ENCODE measurements at regions not wholly inside any gene's neighbourhood (a gene's known extent, or its start where the extent isn't known, plus 50 kb on each side); places are given as distances from the start of the nearest gene placed in this dataset.

DNA sequence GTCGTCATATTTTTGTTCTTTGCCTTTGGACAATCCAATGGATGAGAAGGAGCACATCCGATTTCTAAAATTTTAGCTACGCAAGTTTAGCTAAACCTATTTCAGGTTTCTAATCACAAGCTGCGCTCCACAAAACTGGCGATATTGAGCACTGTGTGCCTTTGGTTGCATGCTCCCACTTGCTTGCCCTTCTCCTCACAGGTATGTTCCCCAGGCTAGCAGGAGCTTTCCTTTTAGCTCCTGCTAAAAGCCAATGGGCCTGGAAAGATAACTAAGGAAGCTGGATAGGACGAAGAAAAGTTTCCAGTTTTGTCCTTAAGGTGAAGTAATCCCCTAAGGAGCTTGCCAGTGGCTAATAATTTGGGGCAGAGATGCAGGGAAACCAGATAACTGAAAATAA is 975.2 kb downstream of the FSTL5 start:
- no peak overlapping the region for H2AK9ac ChIP-seq (replicated peaks; ENCODE audit: low read depth, low read length, poor library complexity)
- DNase-seq, result no peak
- no peak overlapping the region for H2AK5ac ChIP-seq (ENCODE audit: low read depth, low read length)
- H3K9ac ChIP-seq (ENCODE audit: low read depth, low read length), result no peak overlapping the region
- no peak overlapping the region for H3K27ac ChIP-seq (ENCODE audit: insufficient read depth, low read length)
- in situ Hi-C loops (cut with MboI; ENCODE audit: low sequenced_read_pairs), result no loop called here
- no CpG with 5 or more reads among the region's 6 CpGs for WGBS, 2 experiments (ENCODE audit: extremely low coverage in 2 of 2, insufficient read length in 1 of 2)
- intact Hi-C loops (cut with micrococcal nuclease), result no loop called here
- no peak overlapping the region for H3K4ac ChIP-seq (ENCODE audit: low read depth, low read length)
- no peak overlapping the region for H3K18ac ChIP-seq (ENCODE audit: low read depth, low read length)
- ChIA-PET POLR2A (ENCODE audit: unreplicated experiment) (no interaction called here), CTCF (interaction anchor here (0.5 kb wide), 1 partner anchor 830 kb away, joined by 3 read pairs; no protein-coding TSS in a partner anchor)
- no peaks in the 10 kb centered on the region for H3K36me3 ChIP-seq (ENCODE audit: control insufficient read depth, insufficient read depth, low read length)
- H3K79me1 ChIP-seq (ENCODE audit: low read depth in 1 of 2, low read length in 2 of 2), result no peaks in the 10 kb centered on the region
- no peak overlapping the region for H3K14ac ChIP-seq (replicated peaks; ENCODE audit: low read depth, low read length)
- H4K5ac ChIP-seq (ENCODE audit: low read depth, low read length), result no peak overlapping the region
- H3K9me3 ChIP-seq (ENCODE audit: control insufficient read depth, insufficient read depth, low read length), result no peaks in the 10 kb centered on the region; the same call in 1 of the 2 replicates
- no peak overlapping the region for H2BK20ac ChIP-seq (ENCODE audit: low read depth, low read length)
- no peaks in the 10 kb centered on the region for H4K20me1 ChIP-seq (ENCODE audit: insufficient read depth, low read length)
- no peak overlapping the region for H3K56ac ChIP-seq (ENCODE audit: extremely low read depth, insufficient read depth, low read length)
- H2BK120ac ChIP-seq (ENCODE audit: low read depth, low read length), result no peak overlapping the region
- BruUV-seq (replicated peaks), result no TSS peak
- H3K4me3 ChIP-seq (ENCODE audit: insufficient read depth, low read depth, low read length), result no peak overlapping the region
- dilution Hi-C loops (cut with HindIII; ENCODE audit: low sequenced_read_pairs, unreplicated experiment), result no loop called here
- H2AFZ ChIP-seq (replicated peaks; ENCODE audit: low read length, poor library complexity), result no peak overlapping the region
- H3K27me3 ChIP-seq (ENCODE audit: control insufficient read depth, insufficient read depth, low read length), result no peaks in the 10 kb centered on the region
- H2BK15ac ChIP-seq (ENCODE audit: low read depth, low read length), result no peak overlapping the region
- no peak overlapping the region for H3K23ac ChIP-seq (ENCODE audit: low read depth, low read length)
- H2BK5ac ChIP-seq (ENCODE audit: low read depth, low read length, poor library complexity, severe bottlenecking), result no peak overlapping the region
- no peak for TF ChIP-seq RFX5 (IDR thresholded peaks at IDR 0.05; ENCODE audit: low read depth, low read length)
- TF ChIP-seq, protein P1, sequence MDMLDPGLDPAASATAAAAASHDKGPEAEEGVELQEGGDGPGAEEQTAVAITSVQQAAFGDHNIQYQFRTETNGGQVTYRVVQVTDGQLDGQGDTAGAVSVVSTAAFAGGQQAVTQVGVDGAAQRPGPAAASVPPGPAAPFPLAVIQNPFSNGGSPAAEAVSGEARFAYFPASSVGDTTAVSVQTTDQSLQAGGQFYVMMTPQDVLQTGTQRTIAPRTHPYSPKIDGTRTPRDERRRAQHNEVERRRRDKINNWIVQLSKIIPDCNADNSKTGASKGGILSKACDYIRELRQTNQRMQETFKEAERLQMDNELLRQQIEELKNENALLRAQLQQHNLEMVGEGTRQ (IDR thresholded peaks at IDR 0.05; ENCODE audit: low read depth, low read length), result no peak
- TF ChIP-seq MAZ (IDR thresholded peaks at IDR 0.05; ENCODE audit: borderline replicate concordance, low read depth, low read length), result no peak
- no peak for TF ChIP-seq POLR2A (IDR thresholded peaks at IDR 0.05; ENCODE audit: low read depth, low read length)
- TF ChIP-seq CTCF (conservative IDR thresholded peaks at IDR 0.05; ENCODE audit: low read depth, low read length), result no peak
- TF ChIP-seq MAFK (IDR thresholded peaks at IDR 0.05; ENCODE audit: low read depth, low read length), result no peak
- TF ChIP-seq NFE2L2 (IDR thresholded peaks at IDR 0.05; ENCODE audit: low read depth, low read length), result no peak
- no peak for TF ChIP-seq ELK1 (IDR thresholded peaks at IDR 0.05; ENCODE audit: borderline replicate concordance, low read depth, low read length)
- TF ChIP-seq MXI1 (IDR thresholded peaks at IDR 0.05; ENCODE audit: borderline replicate concordance, low read depth, low read length), result no peak
- TF ChIP-seq CEBPB (IDR thresholded peaks at IDR 0.05; ENCODE audit: low read depth, low read length), result no peak
- TF ChIP-seq RAD21 (IDR thresholded peaks at IDR 0.05; ENCODE audit: low read length), result no peak
- no peaks in the 10 kb centered on the region for H3K4me1 ChIP-seq (ENCODE audit: control insufficient read depth, insufficient read depth, low read length)
- H3K4me2 ChIP-seq (ENCODE audit: low read depth, low read length), result no peak overlapping the region
- H3K9me1 ChIP-seq (ENCODE audit: insufficient read depth, low read length), result no peaks in the 10 kb centered on the region
- no peak overlapping the region for H4K8ac ChIP-seq (ENCODE audit: low read depth in 2 of 2, low read length in 2 of 2)
- no peak for ATAC-seq (ENCODE audit: low read depth)
- no peak overlapping the region for H4K91ac ChIP-seq (ENCODE audit: insufficient read depth, low read depth, low read length)

Measured in IMR-90 (cell line).